ENCODE measurements at regions not wholly inside any gene's neighbourhood (a gene's known extent, or its start where the extent isn't known, plus 50 kb on each side); places are given as distances from the start of the nearest gene placed in this dataset.

GRCh38 chr2:215699700-215700538 is 264.1 kb upstream of the FN1 start:
- H3K27ac Mint-ChIP-seq: no peak overlapping the region
- no peak overlapping the region for H3K4me3 Mint-ChIP-seq
- H3K36me3 Mint-ChIP-seq (ENCODE audit: low read depth): no peaks in the 10 kb centered on the region
- no peaks in the 10 kb centered on the region for H3K4me1 Mint-ChIP-seq
- DNase-seq: no peak
- H3K27me3 Mint-ChIP-seq: no peaks in the 10 kb centered on the region
- peaks cover 5% of the 10 kb centered on the region for H3K9me3 Mint-ChIP-seq
- intact Hi-C loops (cut with micrococcal nuclease): no loop called here

- no peak overlapping the region for H3K27ac Mint-ChIP-seq
- H3K27me3 Mint-ChIP-seq: no peaks in the 10 kb centered on the region
- peaks cover 5% of the 10 kb centered on the region for H3K9me3 Mint-ChIP-seq
- no peaks in the 10 kb centered on the region for H3K36me3 Mint-ChIP-seq (ENCODE audit: low read depth)
- no peaks in the 10 kb centered on the region for H3K4me1 Mint-ChIP-seq
- H3K4me3 Mint-ChIP-seq: no peak overlapping the region
- intact Hi-C loops (cut with micrococcal nuclease): no loop called here
- no peak for DNase-seq
These were observed 263.1 kb upstream of the FN1 start for GRCh38 chr2:215699018-215699417.

DNA sequence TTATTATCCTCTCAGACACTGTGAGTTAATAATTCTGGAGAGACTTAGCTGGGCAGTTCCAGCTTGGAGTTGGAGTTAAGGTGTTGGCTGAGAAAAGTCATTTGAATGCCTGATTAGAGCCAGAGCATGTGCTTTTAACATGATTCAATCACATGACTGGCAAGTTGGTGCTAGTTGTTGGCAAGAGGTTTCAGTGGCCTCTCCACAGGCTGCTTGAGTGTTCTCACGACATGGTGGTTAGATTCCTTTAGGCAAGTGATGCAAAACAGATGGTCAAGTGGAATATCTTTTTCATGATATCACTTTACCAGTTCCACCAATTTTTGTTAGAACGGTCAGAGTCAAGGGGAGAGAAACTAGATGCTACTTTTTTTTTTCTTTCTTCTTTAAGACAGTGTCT is 262.7 kb upstream of the FN1 start:
- H3K4me3 Mint-ChIP-seq: no peak overlapping the region
- H3K27ac Mint-ChIP-seq: no peak overlapping the region
- no peaks in the 10 kb centered on the region for H3K36me3 Mint-ChIP-seq (ENCODE audit: low read depth)
- peaks cover 5% of the 10 kb centered on the region for H3K9me3 Mint-ChIP-seq
- H3K27me3 Mint-ChIP-seq: no peaks in the 10 kb centered on the region
- H3K4me1 Mint-ChIP-seq: no peaks in the 10 kb centered on the region
- no peak for DNase-seq
- intact Hi-C loops (cut with micrococcal nuclease): no loop called here

GRCh38 chr2:215697496-215697895 is 261.6 kb upstream of the FN1 start:
- Mint-ChIP-seq H3K27me3 (peaks cover 6% of the 10 kb centered on the region), H3K4me1 (no peaks in the 10 kb centered on the region), H3K4me3 (no peak overlapping the region), H3K36me3 (ENCODE audit: low read depth) (no peaks in the 10 kb centered on the region), H3K27ac (no peak overlapping the region), H3K9me3 (peaks cover 5% of the 10 kb centered on the region)
- intact Hi-C loops (cut with micrococcal nuclease): no loop called here
- no peak for DNase-seq

- no peak for DNase-seq
- Mint-ChIP-seq H3K36me3 (ENCODE audit: low read depth) (no peaks in the 10 kb centered on the region), H3K27me3 (peaks cover 6% of the 10 kb centered on the region), H3K9me3 (peaks cover 5% of the 10 kb centered on the region), H3K4me1 (no peaks in the 10 kb centered on the region), H3K4me3 (no peak overlapping the region), H3K27ac (no peak overlapping the region)
- intact Hi-C loops (cut with micrococcal nuclease): no loop called here
These were observed 261.1 kb upstream of the FN1 start for GRCh38 chr2:215697003-215697402.

GRCh38 chr2:215695861-215696260 is 260.0 kb upstream of the FN1 start:
- H3K9me3 Mint-ChIP-seq: peaks cover 5% of the 10 kb centered on the region
- intact Hi-C loops (cut with micrococcal nuclease): no loop called here
- H3K4me3 Mint-ChIP-seq: no peak overlapping the region
- peaks cover 6% of the 10 kb centered on the region for H3K27me3 Mint-ChIP-seq
- no peaks in the 10 kb centered on the region for H3K4me1 Mint-ChIP-seq
- no peak for DNase-seq
- H3K36me3 Mint-ChIP-seq (ENCODE audit: low read depth): no peaks in the 10 kb centered on the region
- H3K27ac Mint-ChIP-seq: no peak overlapping the region

DNA sequence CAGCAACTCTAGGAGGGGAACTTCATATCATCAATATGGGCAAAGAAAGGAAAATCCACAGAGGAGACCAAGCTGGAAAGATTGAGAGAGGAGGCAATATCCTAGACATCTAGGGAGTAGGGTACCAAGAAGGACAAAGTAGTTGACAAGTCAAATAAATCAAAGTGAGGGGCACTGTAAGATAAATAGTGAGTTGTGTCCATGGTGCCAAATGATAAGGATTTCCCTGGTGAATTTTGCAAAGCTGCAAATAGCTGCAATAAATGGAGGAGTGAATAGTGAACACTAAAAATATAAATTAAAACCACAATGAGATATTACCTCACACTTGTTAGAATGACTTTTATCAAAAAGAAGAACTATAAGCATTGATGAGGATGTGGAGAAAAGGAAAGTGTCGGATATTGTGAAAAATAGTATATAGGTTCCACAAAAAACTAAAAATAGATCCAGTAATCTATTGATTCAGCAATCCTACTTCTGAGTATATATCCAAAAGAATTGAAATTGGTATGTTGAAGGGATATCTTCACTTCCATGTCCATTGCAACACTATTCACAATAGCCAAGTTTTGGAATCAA is 258.2 kb upstream of the FN1 start:
- Mint-ChIP-seq H3K36me3 (ENCODE audit: low read depth) (no peaks in the 10 kb centered on the region), H3K27ac (no peak overlapping the region), H3K4me1 (no peaks in the 10 kb centered on the region), H3K27me3 (peaks cover 6% of the 10 kb centered on the region), H3K9me3 (peaks cover 5% of the 10 kb centered on the region), H3K4me3 (no peak overlapping the region)
- intact Hi-C loops (cut with micrococcal nuclease): no loop called here
- no peak for DNase-seq

GRCh38 chr2:215693193-215693998 is 257.5 kb upstream of the FN1 start:
- Mint-ChIP-seq H3K4me3 (no peak overlapping the region), H3K27me3 (peaks cover 6% of the 10 kb centered on the region), H3K36me3 (ENCODE audit: low read depth) (no peaks in the 10 kb centered on the region), H3K4me1 (no peaks in the 10 kb centered on the region), H3K9me3 (peaks cover 5% of the 10 kb centered on the region), H3K27ac (no peak overlapping the region)
- no peak for DNase-seq
- intact Hi-C loops (cut with micrococcal nuclease): no loop called here

DNA sequence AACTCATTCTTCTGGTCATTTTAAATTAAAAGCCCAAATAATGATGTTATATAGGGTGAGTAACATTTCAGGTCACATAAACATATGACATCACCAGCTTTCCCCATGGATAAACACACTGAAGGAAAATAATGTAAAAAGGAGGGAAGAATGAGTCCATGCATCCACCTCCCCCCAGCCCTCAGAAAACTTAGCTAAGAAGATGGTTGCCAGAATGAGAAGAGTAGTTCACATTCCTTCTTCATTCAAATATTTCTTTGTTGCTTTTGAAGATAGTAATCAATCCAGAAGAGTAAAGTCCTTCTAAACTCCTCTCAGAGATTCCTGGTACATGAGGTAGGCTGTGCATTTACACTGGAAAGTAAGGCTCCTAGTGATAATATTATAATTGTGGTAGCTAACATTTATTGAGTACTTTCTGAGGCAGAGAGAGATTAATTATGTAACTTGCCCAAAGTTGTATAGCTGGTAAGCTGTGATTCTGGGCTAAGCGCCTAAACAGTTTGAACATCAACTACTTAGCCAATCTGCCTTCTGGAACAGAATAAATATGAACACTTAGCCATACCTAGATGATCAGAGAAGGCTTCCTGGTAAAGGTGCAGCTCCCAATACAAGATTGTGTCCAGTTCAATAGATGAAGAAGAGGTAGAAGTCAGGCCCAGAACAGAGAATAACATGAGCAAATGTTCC is 256.7 kb upstream of the FN1 start:
- no peak overlapping the region for H3K27ac Mint-ChIP-seq
- DNase-seq: no peak
- H3K36me3 Mint-ChIP-seq (ENCODE audit: low read depth): no peaks in the 10 kb centered on the region
- no peaks in the 10 kb centered on the region for H3K4me1 Mint-ChIP-seq
- H3K9me3 Mint-ChIP-seq: peaks cover 5% of the 10 kb centered on the region
- H3K4me3 Mint-ChIP-seq: no peak overlapping the region
- intact Hi-C loops (cut with micrococcal nuclease): no loop called here
- peaks cover 6% of the 10 kb centered on the region for H3K27me3 Mint-ChIP-seq

DNA sequence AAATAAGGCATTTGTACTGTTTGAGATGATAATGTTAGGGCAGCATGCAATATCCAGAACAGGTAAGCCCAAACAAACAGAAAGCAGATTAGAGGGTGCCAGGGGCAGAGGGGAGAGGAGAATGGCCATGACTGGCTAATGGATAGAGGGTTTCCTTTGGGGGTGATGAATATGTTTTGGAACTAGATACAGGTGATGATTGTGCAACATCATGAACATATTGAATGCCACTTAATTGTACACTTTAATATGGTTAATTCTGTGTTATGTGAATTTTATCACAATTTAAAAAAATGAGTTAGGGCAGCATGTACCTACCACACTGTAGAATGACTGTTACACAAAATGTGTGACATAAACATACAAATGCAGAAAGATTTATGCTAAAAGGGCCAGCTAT is 255.5 kb upstream of the FN1 start:
- no peak for DNase-seq
- Mint-ChIP-seq H3K9me3 (peaks cover 5% of the 10 kb centered on the region), H3K4me3 (no peak overlapping the region), H3K27me3 (peaks cover 6% of the 10 kb centered on the region), H3K36me3 (ENCODE audit: low read depth) (no peaks in the 10 kb centered on the region), H3K27ac (no peak overlapping the region), H3K4me1 (no peaks in the 10 kb centered on the region)
- intact Hi-C loops (cut with micrococcal nuclease): no loop called here

- Mint-ChIP-seq H3K4me3 (no peak overlapping the region), H3K36me3 (ENCODE audit: low read depth) (no peaks in the 10 kb centered on the region), H3K9me3 (peaks cover 10% of the 10 kb centered on the region), H3K4me1 (no peaks in the 10 kb centered on the region), H3K27me3 (peaks cover 3% of the 10 kb centered on the region), H3K27ac (no peak overlapping the region)
- no peak for DNase-seq
- intact Hi-C loops (cut with micrococcal nuclease): no loop called here
These were observed 251.5 kb upstream of the FN1 start for GRCh38 chr2:215687149-215688031.

DNA sequence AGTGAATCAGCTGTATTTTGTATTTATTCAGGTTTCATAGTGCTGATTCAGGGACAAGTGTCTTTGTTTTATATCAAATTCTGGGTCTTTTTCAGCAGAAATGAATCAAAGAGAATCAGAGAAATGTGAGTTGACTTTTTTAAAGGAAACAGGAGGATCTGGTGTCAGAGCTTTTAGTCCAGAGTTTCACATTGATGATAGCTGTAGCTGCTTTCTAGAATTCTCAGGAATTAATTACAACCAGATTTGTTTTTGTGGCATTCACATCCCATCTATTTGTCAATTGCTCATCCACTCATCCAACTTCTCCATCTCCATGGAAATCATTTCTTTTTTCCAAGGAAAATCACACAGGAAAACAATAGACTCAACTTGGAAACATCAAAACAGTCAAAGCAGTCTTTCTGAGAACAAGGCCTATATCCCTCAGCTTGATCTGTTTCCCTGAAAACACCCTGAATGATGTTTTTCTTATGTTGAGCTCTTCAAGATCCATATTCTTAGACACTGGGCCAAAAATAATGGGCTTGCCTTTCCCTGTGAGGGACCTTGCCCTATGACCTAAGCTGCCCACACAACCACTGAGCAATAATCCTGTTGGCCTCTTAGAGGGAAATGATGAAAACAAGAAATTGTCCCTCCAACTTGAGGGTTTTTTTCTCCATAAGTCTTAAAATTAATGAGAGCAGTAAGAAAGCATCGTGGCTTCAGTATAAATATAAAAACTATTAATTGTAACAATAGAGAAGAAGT is 249.5 kb upstream of the FN1 start:
- Mint-ChIP-seq H3K4me1 (peaks cover 12% of the 10 kb centered on the region), H3K27me3 (peaks cover 3% of the 10 kb centered on the region), H3K4me3 (no peak overlapping the region), H3K36me3 (ENCODE audit: low read depth) (no peaks in the 10 kb centered on the region), H3K27ac (no peak overlapping the region), H3K9me3 (peaks cover 14% of the 10 kb centered on the region)
- intact Hi-C loops (cut with micrococcal nuclease): no loop called here
- no peak for DNase-seq

Measured in activated CD4-positive, alpha-beta T cell treated with anti-CD3 and anti-CD28 coated beads, Interleukin-2, amount 10 ng/mL, durations not matched to agents 24 days and 14 days (primary cell).